ENCODE measurements at regions not wholly inside any gene's neighbourhood (a gene's known extent, or its start where the extent isn't known, plus 50 kb on each side); places are given as distances from the start of the nearest gene placed in this dataset.

DNA sequence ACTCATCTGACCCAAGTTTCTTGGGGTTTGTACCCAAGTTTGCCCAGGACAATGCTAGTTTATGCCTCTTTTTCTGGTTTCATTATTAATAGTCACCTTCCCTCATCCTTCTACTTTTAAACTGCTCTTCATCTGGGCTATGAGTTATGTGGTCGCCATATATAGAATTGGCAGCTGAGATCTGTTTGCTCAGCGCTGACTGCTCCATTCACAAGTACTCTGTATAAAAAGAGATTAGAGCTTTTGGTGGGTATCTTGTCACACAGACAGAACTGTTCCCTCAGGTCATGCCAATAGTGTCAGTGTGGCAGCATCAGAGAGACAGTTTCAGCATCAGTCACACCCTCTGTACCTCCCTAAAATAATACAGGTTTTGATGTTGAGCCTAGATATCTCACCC is 326.0 kb downstream of the RAB38 start:
- no peak for ATAC-seq
- TF ChIP-seq TSHZ2 (CRISPR knock-in tag; IDR thresholded peaks at IDR 0.05) (no peak), TOX (CRISPR knock-in tag; IDR thresholded peaks at IDR 0.05; ENCODE audit: borderline replicate concordance) (no peak), ZC3H10 (CRISPR knock-in tag; IDR thresholded peaks at IDR 0.05) (no peak), POU6F1 (CRISPR knock-in tag; IDR thresholded peaks at IDR 0.05; ENCODE audit: borderline replicate concordance, low read depth) (no peak), GLIS3 (CRISPR knock-in tag; IDR thresholded peaks at IDR 0.05) (no peak), CSDC2 (CRISPR knock-in tag; IDR thresholded peaks at IDR 0.05) (no peak), ZFP3 (CRISPR knock-in tag; IDR thresholded peaks at IDR 0.05) (no peak), OSR1 (CRISPR knock-in tag; IDR thresholded peaks at IDR 0.05) (no peak), RARB (CRISPR knock-in tag; IDR thresholded peaks at IDR 0.05) (no peak)

GRCh38 chr11:87840786-87841185 is 334.5 kb downstream of the RAB38 start:
- no peak for ATAC-seq
- TF ChIP-seq RARB (CRISPR knock-in tag; IDR thresholded peaks at IDR 0.05) (no peak), SNAI2 (CRISPR knock-in tag; IDR thresholded peaks at IDR 0.05) (no peak), TOX (CRISPR knock-in tag; IDR thresholded peaks at IDR 0.05; ENCODE audit: borderline replicate concordance) (no peak), PPARA (CRISPR knock-in tag; IDR thresholded peaks at IDR 0.05; ENCODE audit: borderline replicate concordance) (no peak)

DNA sequence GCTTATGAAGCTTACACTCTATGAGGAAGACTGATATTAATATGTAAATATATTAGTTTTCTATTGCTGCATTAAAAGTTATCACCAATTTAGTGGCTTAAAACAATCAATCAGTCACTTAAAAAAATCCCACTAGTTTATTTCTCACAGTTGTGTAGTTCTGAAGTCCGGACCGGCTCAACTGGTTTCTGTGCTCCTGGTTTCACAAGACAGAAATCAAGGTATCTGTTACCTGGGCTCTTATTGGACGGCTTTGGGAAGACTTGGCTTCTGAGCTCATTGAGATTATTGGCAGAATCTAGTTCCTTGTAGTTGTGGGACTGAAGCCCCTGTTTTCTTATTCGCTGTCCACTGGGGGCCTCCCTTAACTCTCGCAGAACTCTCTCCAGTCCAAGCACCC is 343.0 kb downstream of the RAB38 start:
- no peak for ATAC-seq
- no peak for TF ChIP-seq GLIS3 (CRISPR knock-in tag; IDR thresholded peaks at IDR 0.05)
- TF ChIP-seq, protein P1, sequence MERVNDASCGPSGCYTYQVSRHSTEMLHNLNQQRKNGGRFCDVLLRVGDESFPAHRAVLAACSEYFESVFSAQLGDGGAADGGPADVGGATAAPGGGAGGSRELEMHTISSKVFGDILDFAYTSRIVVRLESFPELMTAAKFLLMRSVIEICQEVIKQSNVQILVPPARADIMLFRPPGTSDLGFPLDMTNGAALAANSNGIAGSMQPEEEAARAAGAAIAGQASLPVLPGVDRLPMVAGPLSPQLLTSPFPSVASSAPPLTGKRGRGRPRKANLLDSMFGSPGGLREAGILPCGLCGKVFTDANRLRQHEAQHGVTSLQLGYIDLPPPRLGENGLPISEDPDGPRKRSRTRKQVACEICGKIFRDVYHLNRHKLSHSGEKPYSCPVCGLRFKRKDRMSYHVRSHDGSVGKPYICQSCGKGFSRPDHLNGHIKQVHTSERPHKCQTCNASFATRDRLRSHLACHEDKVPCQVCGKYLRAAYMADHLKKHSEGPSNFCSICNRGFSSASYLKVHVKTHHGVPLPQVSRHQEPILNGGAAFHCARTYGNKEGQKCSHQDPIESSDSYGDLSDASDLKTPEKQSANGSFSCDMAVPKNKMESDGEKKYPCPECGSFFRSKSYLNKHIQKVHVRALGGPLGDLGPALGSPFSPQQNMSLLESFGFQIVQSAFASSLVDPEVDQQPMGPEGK (CRISPR knock-in tag; IDR thresholded peaks at IDR 0.05; ENCODE audit: borderline replicate concordance), result no peak
- no peak for TF ChIP-seq ESRRG (CRISPR knock-in tag; IDR thresholded peaks at IDR 0.05)

GRCh38 chr11:87820011-87820410 is 355.2 kb downstream of the RAB38 start:
- TF ChIP-seq TOX (CRISPR knock-in tag; IDR thresholded peaks at IDR 0.05; ENCODE audit: borderline replicate concordance), result no peak
- no peak for TF ChIP-seq ZNF70 (CRISPR knock-in tag; IDR thresholded peaks at IDR 0.05)
- TF ChIP-seq OSR1 (CRISPR knock-in tag; IDR thresholded peaks at IDR 0.05), result no peak
- no peak for TF ChIP-seq ZC3H10 (CRISPR knock-in tag; IDR thresholded peaks at IDR 0.05)
- no peak for TF ChIP-seq ZNF565 (CRISPR knock-in tag; conservative IDR thresholded peaks at IDR 0.05; ENCODE audit: low read depth)
- no peak for TF ChIP-seq ESRRG (CRISPR knock-in tag; IDR thresholded peaks at IDR 0.05)
- TF ChIP-seq, protein P1 (CRISPR knock-in tag; IDR thresholded peaks at IDR 0.05; ENCODE audit: borderline replicate concordance), result no peak
- TF ChIP-seq CSDC2 (CRISPR knock-in tag; IDR thresholded peaks at IDR 0.05), result no peak
- TF ChIP-seq ZFP30 (CRISPR knock-in tag; IDR thresholded peaks at IDR 0.05), result no peak

GRCh38 chr11:87819151-87819550 is 356.1 kb downstream of the RAB38 start:
- no peak for TF ChIP-seq ARNTL (CRISPR knock-in tag; IDR thresholded peaks at IDR 0.05; ENCODE audit: borderline replicate concordance, low read depth)
- no peak for TF ChIP-seq ISL1 (CRISPR knock-in tag; IDR thresholded peaks at IDR 0.05)
- TF ChIP-seq POU6F1 (CRISPR knock-in tag; IDR thresholded peaks at IDR 0.05; ENCODE audit: borderline replicate concordance, low read depth), result no peak
- TF ChIP-seq BACH2 (CRISPR knock-in tag; IDR thresholded peaks at IDR 0.05; ENCODE audit: borderline replicate concordance), result no peak
- no peak for TF ChIP-seq ZNF70 (CRISPR knock-in tag; IDR thresholded peaks at IDR 0.05)
- TF ChIP-seq TCF4 (CRISPR knock-in tag; IDR thresholded peaks at IDR 0.05; ENCODE audit: borderline replicate concordance), result no peak
- no peak for TF ChIP-seq ZNF565 (CRISPR knock-in tag; conservative IDR thresholded peaks at IDR 0.05; ENCODE audit: low read depth)
- TF ChIP-seq ZC3H10 (CRISPR knock-in tag; IDR thresholded peaks at IDR 0.05), result no peak
- no peak for TF ChIP-seq CREB5 (CRISPR knock-in tag; IDR thresholded peaks at IDR 0.05; ENCODE audit: low read depth)
- TF ChIP-seq GLIS3 (CRISPR knock-in tag; IDR thresholded peaks at IDR 0.05), result no peak
- TF ChIP-seq OSR1 (CRISPR knock-in tag; IDR thresholded peaks at IDR 0.05), result no peak
- ATAC-seq, result no peak

More at GRCh38 chr11:87820011-87820410, 355.2 kb downstream of the RAB38 start:
- ATAC-seq, result no peak
